Neural cell (in vitro differentiated cells): ENCODE measurements at regions not wholly inside any gene's neighbourhood (a gene's known extent, or its start where the extent isn't known, plus 50 kb on each side); places are given as distances from the start of the nearest gene placed in this dataset.
"Not testable (repeated sequence)": the region's sequence is repeated elsewhere in the genome, so short reads cannot be mapped to it uniquely, and the experiment has no call there.

Experiments
- EP300 ChIP-seq: fragments of 450-650 bp; conservative IDR thresholded peaks from 2 replicates; pipeline ENCODE4 v1.6.1; 2014; ENCODE audit warnings: antibody characterized with exemption, mild to moderate bottlenecking, moderate library complexity; ENCODE audit not compliant: poor library complexity, severe bottlenecking
- EZH2 ChIP-seq: fragments of 200-600, 300-800 bp; shearing (Covaris generic), sonication (generic); IDR thresholded peaks from 2 replicates; pipeline ENCODE4 v1.6.1; 2014; ENCODE audit warnings: antibody characterized with exemption, low read length, borderline replicate concordance, mild to moderate bottlenecking; ENCODE audit not compliant: insufficient read depth, poor library complexity, severe bottlenecking
- MXI1 ChIP-seq: fragments of 450-650 bp; conservative IDR thresholded peaks from 2 replicates; pipeline ENCODE4 v1.6.1; 2014; ENCODE audit warnings: antibody characterized with exemption, mild to moderate bottlenecking; ENCODE audit not compliant: poor library complexity, severe bottlenecking
- POLR2AphosphoS5 ChIP-seq: IDR thresholded peaks from 2 replicates; pipeline ENCODE4 v1.6.1; 2012
- RAD21 ChIP-seq: fragments of 450-650 bp; conservative IDR thresholded peaks from 2 replicates; pipeline ENCODE4 v1.6.1; 2014; ENCODE audit warnings: antibody characterized with exemption, mild to moderate bottlenecking, moderate library complexity
- SMC3 ChIP-seq: fragments of 450-650 bp; conservative IDR thresholded peaks from 2 replicates; pipeline ENCODE4 v1.6.1; 2014; ENCODE audit warnings: antibody characterized with exemption, mild to moderate bottlenecking, moderate library complexity; ENCODE audit not compliant: poor library complexity
- TAF1 ChIP-seq: IDR thresholded peaks from 2 replicates; pipeline ENCODE4 v1.6.1; 2012; ENCODE audit warnings: low read depth
- TF ChIP-seq, protein P1 (sequence below): fragments of 450-650 bp; IDR thresholded peaks from 2 replicates; pipeline ENCODE4 v1.5.1; 2014; ENCODE audit warnings: antibody characterized with exemption, mild to moderate bottlenecking, moderate library complexity; ENCODE audit not compliant: poor library complexity, severe bottlenecking
- TF ChIP-seq, protein P2 (sequence below): IDR thresholded peaks from 2 replicates; pipeline ENCODE4 v1.6.1; 2012; ENCODE audit warnings: borderline replicate concordance

DNA sequence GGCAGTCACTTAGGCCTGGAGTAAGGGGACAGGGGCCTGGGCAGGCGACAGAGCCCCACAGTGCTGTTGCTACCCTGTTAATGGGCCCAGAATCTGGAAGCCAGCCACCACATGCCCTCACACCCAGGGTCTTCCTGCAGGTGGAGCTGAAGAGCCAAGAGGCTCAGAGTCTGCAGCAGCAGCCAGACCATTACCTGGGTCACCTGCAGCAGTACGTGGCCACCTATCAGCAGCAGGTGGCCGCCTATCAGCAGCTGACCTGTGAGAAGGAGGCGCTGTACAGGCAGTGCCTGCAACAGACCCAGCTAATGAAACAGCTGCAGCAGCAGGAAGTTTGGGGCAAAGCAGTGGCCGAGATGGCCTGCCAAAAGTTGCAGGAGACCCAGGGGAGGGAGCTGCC is 104.2 kb upstream of the FAN1 start:
- TF ChIP-seq MXI1, EP300, POLR2AphosphoS5, EZH2, RAD21, SMC3, TAF1: not testable (repeated sequence)
- TF ChIP-seq, protein P1, sequence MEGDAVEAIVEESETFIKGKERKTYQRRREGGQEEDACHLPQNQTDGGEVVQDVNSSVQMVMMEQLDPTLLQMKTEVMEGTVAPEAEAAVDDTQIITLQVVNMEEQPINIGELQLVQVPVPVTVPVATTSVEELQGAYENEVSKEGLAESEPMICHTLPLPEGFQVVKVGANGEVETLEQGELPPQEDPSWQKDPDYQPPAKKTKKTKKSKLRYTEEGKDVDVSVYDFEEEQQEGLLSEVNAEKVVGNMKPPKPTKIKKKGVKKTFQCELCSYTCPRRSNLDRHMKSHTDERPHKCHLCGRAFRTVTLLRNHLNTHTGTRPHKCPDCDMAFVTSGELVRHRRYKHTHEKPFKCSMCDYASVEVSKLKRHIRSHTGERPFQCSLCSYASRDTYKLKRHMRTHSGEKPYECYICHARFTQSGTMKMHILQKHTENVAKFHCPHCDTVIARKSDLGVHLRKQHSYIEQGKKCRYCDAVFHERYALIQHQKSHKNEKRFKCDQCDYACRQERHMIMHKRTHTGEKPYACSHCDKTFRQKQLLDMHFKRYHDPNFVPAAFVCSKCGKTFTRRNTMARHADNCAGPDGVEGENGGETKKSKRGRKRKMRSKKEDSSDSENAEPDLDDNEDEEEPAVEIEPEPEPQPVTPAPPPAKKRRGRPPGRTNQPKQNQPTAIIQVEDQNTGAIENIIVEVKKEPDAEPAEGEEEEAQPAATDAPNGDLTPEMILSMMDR, result not testable (repeated sequence)
- TF ChIP-seq, protein P2, sequence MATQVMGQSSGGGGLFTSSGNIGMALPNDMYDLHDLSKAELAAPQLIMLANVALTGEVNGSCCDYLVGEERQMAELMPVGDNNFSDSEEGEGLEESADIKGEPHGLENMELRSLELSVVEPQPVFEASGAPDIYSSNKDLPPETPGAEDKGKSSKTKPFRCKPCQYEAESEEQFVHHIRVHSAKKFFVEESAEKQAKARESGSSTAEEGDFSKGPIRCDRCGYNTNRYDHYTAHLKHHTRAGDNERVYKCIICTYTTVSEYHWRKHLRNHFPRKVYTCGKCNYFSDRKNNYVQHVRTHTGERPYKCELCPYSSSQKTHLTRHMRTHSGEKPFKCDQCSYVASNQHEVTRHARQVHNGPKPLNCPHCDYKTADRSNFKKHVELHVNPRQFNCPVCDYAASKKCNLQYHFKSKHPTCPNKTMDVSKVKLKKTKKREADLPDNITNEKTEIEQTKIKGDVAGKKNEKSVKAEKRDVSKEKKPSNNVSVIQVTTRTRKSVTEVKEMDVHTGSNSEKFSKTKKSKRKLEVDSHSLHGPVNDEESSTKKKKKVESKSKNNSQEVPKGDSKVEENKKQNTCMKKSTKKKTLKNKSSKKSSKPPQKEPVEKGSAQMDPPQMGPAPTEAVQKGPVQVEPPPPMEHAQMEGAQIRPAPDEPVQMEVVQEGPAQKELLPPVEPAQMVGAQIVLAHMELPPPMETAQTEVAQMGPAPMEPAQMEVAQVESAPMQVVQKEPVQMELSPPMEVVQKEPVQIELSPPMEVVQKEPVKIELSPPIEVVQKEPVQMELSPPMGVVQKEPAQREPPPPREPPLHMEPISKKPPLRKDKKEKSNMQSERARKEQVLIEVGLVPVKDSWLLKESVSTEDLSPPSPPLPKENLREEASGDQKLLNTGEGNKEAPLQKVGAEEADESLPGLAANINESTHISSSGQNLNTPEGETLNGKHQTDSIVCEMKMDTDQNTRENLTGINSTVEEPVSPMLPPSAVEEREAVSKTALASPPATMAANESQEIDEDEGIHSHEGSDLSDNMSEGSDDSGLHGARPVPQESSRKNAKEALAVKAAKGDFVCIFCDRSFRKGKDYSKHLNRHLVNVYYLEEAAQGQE, result not testable (repeated sequence)
